ENCODE measurements at regions not wholly inside any gene's neighbourhood (a gene's known extent, or its start where the extent isn't known, plus 50 kb on each side); places are given as distances from the start of the nearest gene placed in this dataset.

- DNase-seq, result no peak
These were observed 109.0 kb downstream of the OLFM1 start for GRCh38 chr9:135196474-135196873.

- no peak for DNase-seq
These were observed 110.7 kb downstream of the OLFM1 start for GRCh38 chr9:135198144-135198543.

GRCh38 chr9:135198586-135199285, 111.3 kb downstream of the OLFM1 start:
- DNase-seq, result no peak

DNA sequence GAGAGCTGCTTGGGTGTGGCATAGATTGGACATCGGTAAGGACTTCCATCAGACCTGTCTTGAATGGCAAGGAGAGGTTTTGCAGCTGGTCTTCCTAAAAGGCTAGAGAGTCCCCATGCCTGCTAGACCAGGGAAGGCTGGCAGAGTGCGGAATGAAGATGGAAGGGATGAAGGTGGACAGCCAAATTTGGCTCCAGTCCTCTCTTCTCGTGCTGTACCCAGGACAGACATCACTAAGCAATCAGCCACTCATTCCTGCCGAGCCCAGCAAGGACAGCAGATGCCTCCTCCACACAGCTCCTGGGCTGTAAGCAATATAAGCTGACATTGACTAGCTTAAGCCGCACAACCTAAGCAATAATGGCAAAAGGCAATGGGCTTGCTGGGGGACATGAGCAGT, 112.0 kb downstream of the OLFM1 start:
- no peak for DNase-seq

- DNase-seq, result no peak
These were observed 114.2 kb downstream of the OLFM1 start for GRCh38 chr9:135201711-135202110.

DNA sequence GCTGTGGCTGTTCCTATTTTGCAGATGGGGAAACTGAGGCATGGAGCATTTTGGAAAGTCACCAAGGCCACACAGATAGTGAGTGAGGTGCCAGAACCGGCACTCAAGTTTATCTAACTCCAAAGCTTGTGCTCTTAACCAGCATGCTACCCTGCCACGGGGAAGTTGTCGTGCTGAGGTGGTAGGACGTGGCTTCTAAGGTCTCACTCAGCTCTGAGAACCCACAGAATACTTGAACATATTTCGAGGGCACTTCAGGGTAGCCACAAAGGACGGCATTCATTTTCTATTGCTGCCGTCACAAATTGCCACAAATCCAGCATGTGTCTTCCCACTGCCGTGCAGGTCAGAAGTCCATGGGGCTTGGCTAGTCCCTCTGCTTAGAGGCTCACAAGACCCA, 116.7 kb downstream of the OLFM1 start:
- no peak for DNase-seq

DNA sequence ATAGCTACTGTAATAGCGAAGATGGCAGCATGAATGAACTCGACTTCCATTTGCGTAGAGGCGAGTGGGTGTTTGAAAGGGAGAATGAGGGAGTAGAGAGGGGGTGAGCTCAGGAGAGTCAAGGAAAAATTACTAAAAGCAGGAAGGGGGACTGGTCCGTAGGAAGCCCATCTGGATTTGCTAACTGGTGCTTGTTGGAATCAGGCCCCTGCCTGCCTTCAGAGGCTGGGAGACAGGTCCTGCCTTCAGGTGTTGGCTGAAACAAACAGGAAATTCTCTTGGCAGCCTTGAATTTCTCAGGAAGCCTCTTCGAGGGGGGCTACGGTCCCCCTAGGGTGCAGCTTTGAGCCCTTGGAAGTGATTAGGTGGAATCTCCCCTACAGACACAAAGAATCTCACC, 121.7 kb downstream of the OLFM1 start:
- no peak for DNase-seq

- no peak for DNase-seq
These were observed 122.4 kb downstream of the OLFM1 start for GRCh38 chr9:135209852-135210251.

DNA sequence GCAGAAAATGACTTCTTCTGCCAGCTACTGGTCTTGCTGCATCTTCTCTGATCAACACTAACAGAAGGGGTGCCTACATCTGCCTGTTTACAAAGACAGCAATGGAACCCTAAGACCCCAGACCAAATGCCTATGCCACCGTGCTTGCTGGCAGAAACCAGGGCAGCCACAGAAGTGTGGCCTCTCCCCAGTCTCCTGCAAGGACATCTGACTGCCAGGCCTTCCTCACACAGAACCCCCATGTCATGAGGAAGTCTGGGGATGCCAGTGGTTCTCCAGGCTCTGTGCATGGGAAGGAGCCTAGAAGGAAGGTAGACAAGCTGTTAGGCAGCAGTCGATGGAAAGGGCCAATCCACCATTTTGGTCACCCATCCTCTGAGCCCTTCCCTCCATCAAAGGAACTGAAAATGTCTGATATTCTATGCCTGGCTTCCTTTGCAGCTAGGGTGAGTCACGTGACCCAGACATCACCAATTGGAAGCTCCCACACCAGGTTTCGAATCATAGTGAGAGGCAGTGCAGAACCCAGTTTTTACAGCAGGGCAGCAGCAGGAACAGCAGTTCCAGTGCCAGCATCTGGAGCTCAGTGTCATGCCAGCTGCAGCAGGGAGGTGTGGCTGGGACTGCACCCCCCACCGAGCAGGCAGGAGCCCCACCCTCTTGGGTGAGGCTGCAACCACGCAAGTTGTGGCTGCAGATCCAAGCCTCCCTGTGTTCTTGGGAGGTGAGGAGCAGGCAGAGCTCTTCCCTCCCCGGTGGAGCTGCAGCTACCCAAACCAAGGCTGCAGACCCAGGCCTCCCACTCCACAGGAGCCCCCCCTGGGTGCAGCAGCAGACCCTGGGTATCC, 123.4 kb downstream of the OLFM1 start:
- DNase-seq, result no peak

- DNase-seq, result no peak
These were observed 124.0 kb downstream of the OLFM1 start for GRCh38 chr9:135211524-135211890.

- DNase-seq, result no peak
These were observed 125.5 kb downstream of the OLFM1 start for GRCh38 chr9:135212961-135213360.

DNA sequence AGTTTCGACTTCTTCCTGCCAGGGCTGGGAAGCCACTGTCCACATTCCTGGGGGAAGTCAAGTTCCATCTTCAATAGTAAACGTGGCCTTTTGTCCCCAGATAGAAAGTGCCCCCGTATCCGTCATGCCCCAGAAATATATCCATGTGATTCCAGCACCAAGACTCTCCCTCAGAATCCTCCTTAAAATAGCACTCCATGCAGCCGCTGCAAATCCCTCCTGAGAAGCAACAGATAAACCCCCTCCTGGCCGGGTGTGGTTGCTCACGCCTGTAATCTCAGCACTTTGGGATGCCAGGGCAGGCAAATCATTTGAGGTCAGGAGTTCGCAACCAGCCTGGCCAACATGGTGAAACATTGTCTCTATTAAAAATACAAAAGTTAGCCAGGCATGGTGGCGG, 126.1 kb downstream of the OLFM1 start:
- no peak for DNase-seq

- no peak for DNase-seq
These were observed 126.7 kb downstream of the OLFM1 start for GRCh38 chr9:135214054-135214640.

DNA sequence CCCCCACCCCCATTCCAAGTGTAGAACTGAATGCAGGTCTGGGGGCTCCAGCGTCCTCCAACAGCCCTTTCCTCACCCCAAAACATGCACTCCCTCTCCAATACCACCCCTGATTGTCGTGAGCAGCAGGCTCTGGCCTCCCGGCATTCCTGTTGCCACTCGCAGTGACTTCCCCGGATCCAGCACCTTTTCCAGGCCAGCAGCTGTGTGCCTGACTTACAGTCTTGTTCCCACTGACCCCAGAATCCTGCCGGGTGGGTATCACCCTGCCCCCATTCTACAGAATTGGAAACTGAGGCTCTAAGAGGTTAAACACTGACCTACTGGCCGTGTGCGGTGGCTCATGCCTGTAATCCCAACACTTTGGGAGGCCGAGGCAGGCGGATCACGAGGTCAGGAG, 127.2 kb downstream of the OLFM1 start:
- no peak for DNase-seq

DNA sequence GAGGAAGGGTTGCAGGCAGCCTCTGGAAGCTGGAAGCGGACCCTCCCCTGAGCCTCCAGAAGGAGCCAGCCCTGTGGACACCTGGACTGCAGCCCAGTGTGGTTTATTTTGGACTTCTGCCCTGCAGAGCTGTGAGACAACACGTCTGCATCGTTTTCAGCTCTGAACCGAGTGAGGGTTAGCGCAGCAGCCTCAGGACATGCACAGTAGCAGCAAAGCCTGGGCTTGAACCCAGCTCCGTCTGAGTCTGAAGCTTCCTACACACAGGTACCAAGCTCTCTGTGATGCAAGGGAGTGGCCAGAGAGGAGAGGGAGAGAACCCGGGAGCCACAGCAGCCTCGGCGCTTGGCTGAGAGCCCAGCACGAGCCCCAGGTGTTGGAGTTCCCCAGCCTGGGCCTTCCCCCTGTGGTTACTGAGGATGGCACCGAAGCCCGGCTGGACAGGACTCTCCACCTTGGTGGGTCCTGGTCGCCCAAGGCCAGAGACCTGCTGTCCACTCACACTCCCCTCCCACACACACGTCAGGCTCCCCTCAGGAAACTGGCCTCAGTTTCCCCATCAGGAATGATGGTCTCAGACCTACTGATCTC, 128.2 kb downstream of the OLFM1 start:
- no peak for DNase-seq

GRCh38 chr9:135216236-135216635, 128.8 kb downstream of the OLFM1 start:
- DNase-seq, result no peak

GRCh38 chr9:135216791-135217441, 129.4 kb downstream of the OLFM1 start:
- no peak for DNase-seq

DNA sequence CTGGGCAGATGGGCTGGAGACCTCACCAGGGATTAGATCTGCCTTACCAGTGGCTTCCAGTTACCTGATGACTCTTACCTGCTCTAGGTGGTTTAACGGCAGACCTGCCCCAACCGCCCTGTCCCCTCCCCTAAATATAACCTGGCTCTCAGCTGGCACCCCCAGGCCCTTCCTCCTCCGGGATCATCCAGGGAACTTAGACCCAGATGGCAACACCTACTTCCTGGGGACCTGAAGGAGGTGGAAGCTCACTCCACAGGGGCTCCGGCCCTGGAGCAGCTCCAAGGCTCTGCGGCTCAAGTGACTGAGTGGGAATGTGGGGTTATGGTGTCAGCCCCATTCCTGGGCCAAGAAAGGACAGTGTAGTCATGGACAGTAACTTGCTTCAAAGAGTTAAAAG, 130.4 kb downstream of the OLFM1 start:
- no peak for DNase-seq

DNA sequence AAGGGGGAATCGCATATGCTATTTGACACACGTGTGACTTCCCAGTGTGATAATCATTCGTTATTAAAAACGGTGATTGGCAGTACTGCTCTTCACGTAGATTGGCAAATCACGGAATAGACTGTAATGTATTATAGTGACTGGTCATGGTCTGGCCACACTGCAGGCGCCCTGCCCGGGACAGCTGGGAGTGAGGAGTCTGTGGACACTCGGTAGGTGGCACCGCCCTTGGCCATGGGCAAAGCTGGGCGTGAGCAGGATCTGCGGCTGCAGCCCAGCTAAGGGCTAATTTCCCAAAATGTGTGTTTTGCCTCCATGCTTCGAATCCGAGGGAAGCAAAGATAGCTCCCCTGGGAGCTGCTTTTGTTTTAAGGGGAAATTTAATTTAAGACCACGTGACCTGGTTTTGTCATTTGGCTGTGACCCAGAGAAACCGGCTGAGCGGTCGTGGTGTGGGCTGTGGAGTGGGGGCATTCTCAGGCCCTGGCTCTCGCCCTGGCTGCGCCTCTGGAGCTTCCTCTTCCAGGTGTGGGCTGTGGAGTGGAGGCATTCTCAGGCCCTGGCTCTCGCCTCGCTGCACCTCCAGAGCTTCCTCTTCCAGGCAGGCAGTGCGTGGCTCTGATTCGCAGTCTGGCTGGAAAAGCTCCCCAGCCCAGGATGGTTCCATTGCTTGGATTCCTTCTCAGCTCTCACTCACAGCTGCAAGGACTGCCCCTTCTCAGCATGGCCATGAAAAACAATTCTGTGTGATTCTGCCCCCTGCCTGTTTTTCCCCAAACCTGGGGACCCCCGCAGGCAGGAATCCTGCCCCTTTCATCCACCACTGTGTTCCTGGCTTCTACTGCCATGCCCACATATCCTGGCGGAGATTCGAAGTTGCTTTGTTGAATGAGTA, 131.1 kb downstream of the OLFM1 start:
- DNase-seq, result no peak

DNA sequence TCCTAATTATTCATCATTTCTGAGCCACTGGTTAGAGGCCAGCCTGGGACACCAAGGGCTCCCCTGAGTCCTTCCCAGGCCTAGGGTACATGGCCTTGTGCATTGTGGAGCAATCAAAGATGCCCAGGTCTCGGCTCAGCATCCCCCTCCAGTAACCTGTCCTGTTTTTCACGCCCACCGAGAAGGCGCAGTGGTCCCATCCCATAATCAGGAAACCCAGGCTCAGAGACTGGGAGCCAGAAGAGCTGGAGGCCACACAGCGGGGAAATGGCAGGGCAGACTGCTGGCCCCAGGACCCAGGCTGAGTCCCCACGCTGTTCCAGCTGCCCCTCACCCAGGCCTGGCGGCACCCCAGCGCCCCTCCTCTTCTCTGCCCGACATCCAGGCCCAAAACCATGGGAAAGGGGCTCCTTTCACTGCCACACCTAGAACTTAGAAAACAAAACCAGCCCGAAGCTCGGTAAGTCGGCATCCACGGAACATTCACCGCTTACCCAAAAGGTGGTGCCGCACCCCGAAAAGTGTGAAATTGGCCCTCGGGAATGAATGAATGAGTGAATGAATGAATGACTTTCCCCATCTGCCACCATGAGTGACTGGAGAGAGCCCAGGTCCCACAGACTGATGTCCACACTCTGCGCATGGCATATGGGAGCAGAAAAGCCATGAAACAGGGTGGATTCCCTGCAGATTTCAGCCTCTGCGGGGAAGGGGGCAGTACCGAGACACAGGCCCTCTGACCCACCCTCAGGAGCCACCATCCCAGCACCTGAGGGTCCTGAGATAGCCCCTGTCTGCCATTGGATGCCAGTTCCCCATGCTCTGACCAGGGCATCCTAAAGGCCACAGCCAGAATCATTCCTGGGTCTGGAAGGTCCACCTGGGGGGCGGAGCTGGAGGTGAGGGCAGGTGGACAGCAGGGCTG, 132.5 kb downstream of the OLFM1 start:
- DNase-seq, result no peak
